GM23338 (cell line): ENCODE measurements at regions not wholly inside any gene's neighbourhood (a gene's known extent, or its start where the extent isn't known, plus 50 kb on each side); places are given as distances from the start of the nearest gene placed in this dataset.

Experiments
- ATAC-seq: fragments of 200-7000 bp; cut with Tn5 transposase; 3 replicates; pipeline ENCODE4 v1.9.1; 2020
- DNase-seq: peaks from one replicate; pipeline ENCODE4 v3.0.0-alpha.2; 2015; ENCODE audit warnings: low spot score
- H2AFZ ChIP-seq: fragments of 200-600 bp; sonication (generic); 2 replicates; pipeline ENCODE4 v1.8.0; 2016; ENCODE audit warnings: antibody characterized with exemption, mild to moderate bottlenecking, moderate library complexity
- H3F3A ChIP-seq: fragments of 200-600 bp; sonication (generic); replicated peaks from 2 replicates; pipeline ENCODE4 v1.8.0; 2017; ENCODE audit warnings: antibody characterized with exemption, mixed run types, low read depth
- H3K27ac ChIP-seq: fragments of 200-600 bp; sonication (generic); 2 replicates; pipeline ENCODE4 v1.6.1; 2016; ENCODE audit warnings: low read depth
- H3K27me3 ChIP-seq: fragments of 200-600 bp; sonication (generic); 2 replicates; pipeline ENCODE4 v1.8.0; 2016; ENCODE audit warnings: mild to moderate bottlenecking, mixed run types, moderate library complexity; ENCODE audit not compliant: insufficient read depth
- H3K36me3 ChIP-seq: fragments of 200-600 bp; sonication (generic); 2 replicates; pipeline ENCODE4 v1.8.0; 2016; ENCODE audit warnings: mild to moderate bottlenecking; ENCODE audit not compliant: insufficient read depth
- H3K4me1 ChIP-seq: fragments of 200-600 bp; sonication (generic); 2 replicates; pipeline ENCODE4 v1.8.0; 2016; ENCODE audit warnings: mild to moderate bottlenecking, moderate library complexity; ENCODE audit not compliant: insufficient read depth
- H3K4me2 ChIP-seq: fragments of 200-600 bp; sonication (generic); 2 replicates; pipeline ENCODE4 v1.7.1; 2017; ENCODE audit warnings: mixed run types
- H3K4me3 ChIP-seq: fragments of 200-600 bp; sonication (generic); 2 replicates; pipeline ENCODE4 v1.6.1; 2016; ENCODE audit warnings: mixed run types
- H3K79me2 ChIP-seq: fragments of 200-600 bp; sonication (generic); replicated peaks from 2 replicates; pipeline ENCODE4 v1.8.0; 2017; ENCODE audit warnings: mild to moderate bottlenecking; ENCODE audit not compliant: insufficient read depth
- H3K9me2 ChIP-seq: fragments of 200-600 bp; sonication (generic); 2 replicates; pipeline ENCODE4 v1.8.0; 2017; ENCODE audit not compliant: insufficient read depth
- H4K20me1 ChIP-seq: fragments of 200-600 bp; sonication (generic); replicated peaks from 2 replicates; pipeline ENCODE4 v1.8.0; 2017; ENCODE audit warnings: mild to moderate bottlenecking; ENCODE audit not compliant: insufficient read depth
- H3K27ac Mint-ChIP-seq: 2 replicates; pipeline ENCODE4 v1.8.0; 2020; ENCODE audit warnings: inconsistent platforms, mild to moderate bottlenecking, moderate library complexity, mixed read lengths
- H3K27me3 Mint-ChIP-seq: 3 replicates; pipeline ENCODE4 v1.8.0; 2022; ENCODE audit warnings: low read depth, mild to moderate bottlenecking, moderate library complexity, mixed read lengths, inconsistent platforms; ENCODE audit not compliant: insufficient read depth, poor library complexity
- H3K36me3 Mint-ChIP-seq: 3 replicates; pipeline ENCODE4 v1.8.0; 2021; ENCODE audit warnings: low read depth, mild to moderate bottlenecking, inconsistent platforms, moderate library complexity, mixed read lengths
- H3K4me1 Mint-ChIP-seq: 3 replicates; pipeline ENCODE4 v1.8.0; 2020; ENCODE audit warnings: mild to moderate bottlenecking, inconsistent platforms, mixed read lengths
- H3K4me3 Mint-ChIP-seq: 3 replicates; pipeline ENCODE4 v1.8.0; 2021; ENCODE audit warnings: moderate library complexity, mild to moderate bottlenecking, inconsistent platforms, mixed read lengths
- H3K9me3 Mint-ChIP-seq: 3 replicates; pipeline ENCODE4 v1.8.0; 2020; ENCODE audit warnings: moderate library complexity, mild to moderate bottlenecking, inconsistent platforms, mixed read lengths
- CREB1 ChIP-seq: fragments of 250-450 bp; sonication (Bioruptor Pico); IDR thresholded peaks from 2 replicates; pipeline ENCODE4 v1.5.0; 2020; ENCODE audit warnings: low read depth, mild to moderate bottlenecking, moderate library complexity
- ETS1 ChIP-seq: IDR thresholded peaks from 2 replicates; pipeline ENCODE4 v1.6.1; 2016; ENCODE audit warnings: antibody characterized with exemption
- EZH2 ChIP-seq: fragments of 200-600 bp; sonication (generic); IDR thresholded peaks from one replicate; pipeline ENCODE4 v1.8.0; 2017; ENCODE audit warnings: antibody characterized with exemption, mild to moderate bottlenecking, low read depth; ENCODE audit not compliant: unreplicated experiment
- EZH2phosphoT487 ChIP-seq: fragments of 200-600 bp; sonication (generic); IDR thresholded peaks from one replicate; pipeline ENCODE4 v1.8.1; 2018; ENCODE audit warnings: antibody characterized with exemption; ENCODE audit not compliant: unreplicated experiment
- NANOG ChIP-seq: IDR thresholded peaks from 2 replicates; pipeline ENCODE4 v1.6.1; 2016; ENCODE audit warnings: antibody characterized with exemption, borderline replicate concordance
- POLR2AphosphoS5 ChIP-seq: IDR thresholded peaks from 2 replicates; pipeline ENCODE4 v1.6.1; 2016; ENCODE audit warnings: antibody characterized with exemption, low read depth
- REST ChIP-seq: IDR thresholded peaks from one replicate; pipeline ENCODE4 v1.6.1; 2018; ENCODE audit warnings: antibody characterized with exemption; ENCODE audit not compliant: unreplicated experiment
- STAT1 ChIP-seq: IDR thresholded peaks from one replicate; pipeline ENCODE4 v1.6.1; 2016; ENCODE audit warnings: antibody characterized with exemption; ENCODE audit not compliant: unreplicated experiment
- ZNF114 ChIP-seq: fragments of 250-450 bp; sonication (Bioruptor Pico); IDR thresholded peaks from 2 replicates; pipeline ENCODE4 v1.5.0; 2020; ENCODE audit warnings: mild to moderate bottlenecking, moderate library complexity
- ZNF331 ChIP-seq: fragments of 250-450 bp; sonication (Bioruptor Pico); IDR thresholded peaks from 2 replicates; pipeline ENCODE4 v1.5.0; 2020; ENCODE audit warnings: low read depth, mild to moderate bottlenecking, moderate library complexity
- ZNF462 ChIP-seq: fragments of 250-450 bp; sonication (Bioruptor Pico); IDR thresholded peaks from 2 replicates; pipeline ENCODE4 v1.5.0; 2020; ENCODE audit warnings: mild to moderate bottlenecking, moderate library complexity
- TF ChIP-seq, protein P1 (sequence below), 2 experiments: fragments of 200-600 bp in 1 of 2; sonication (generic) in 1 of 2; conservative IDR thresholded peaks; 2 replicates each; pipeline versions ENCODE4 v1.5.1 to v1.6.1; 2016 to 2017; ENCODE audit warnings: antibody characterized with exemption in 2 of 2, low read depth in 2 of 2, mild to moderate bottlenecking in 2 of 2, moderate library complexity in 1 of 2

GRCh38 chr2:221323513-221323912 is 248.6 kb downstream of the EPHA4 start:
- no peaks in the 10 kb centered on the region for H3K36me3 ChIP-seq
- Mint-ChIP-seq H3K9me3 (peaks cover 3% of the 10 kb centered on the region; the same call in 2 of the 3 replicates), H3K4me1 (peaks cover 11% of the 10 kb centered on the region; the same call in 2 of the 3 replicates), H3K27me3 (peaks cover 2% of the 10 kb centered on the region), H3K27ac (no peak overlapping the region), H3K4me3 (no peak overlapping the region), H3K36me3 (no peaks in the 10 kb centered on the region)
- H3K79me2 ChIP-seq, result no peaks in the 10 kb centered on the region
- TF ChIP-seq EZH2 (no peak), POLR2AphosphoS5 (no peak), ETS1 (no peak), CREB1 (CRISPR knock-in tag) (no peak), ZNF462 (CRISPR knock-in tag) (no peak), REST (no peak), ZNF331 (CRISPR knock-in tag) (no peak), STAT1 (no peak), NANOG (no peak), ZNF114 (CRISPR knock-in tag) (no peak), EZH2phosphoT487 (no peak)
- TF ChIP-seq, protein P1, sequence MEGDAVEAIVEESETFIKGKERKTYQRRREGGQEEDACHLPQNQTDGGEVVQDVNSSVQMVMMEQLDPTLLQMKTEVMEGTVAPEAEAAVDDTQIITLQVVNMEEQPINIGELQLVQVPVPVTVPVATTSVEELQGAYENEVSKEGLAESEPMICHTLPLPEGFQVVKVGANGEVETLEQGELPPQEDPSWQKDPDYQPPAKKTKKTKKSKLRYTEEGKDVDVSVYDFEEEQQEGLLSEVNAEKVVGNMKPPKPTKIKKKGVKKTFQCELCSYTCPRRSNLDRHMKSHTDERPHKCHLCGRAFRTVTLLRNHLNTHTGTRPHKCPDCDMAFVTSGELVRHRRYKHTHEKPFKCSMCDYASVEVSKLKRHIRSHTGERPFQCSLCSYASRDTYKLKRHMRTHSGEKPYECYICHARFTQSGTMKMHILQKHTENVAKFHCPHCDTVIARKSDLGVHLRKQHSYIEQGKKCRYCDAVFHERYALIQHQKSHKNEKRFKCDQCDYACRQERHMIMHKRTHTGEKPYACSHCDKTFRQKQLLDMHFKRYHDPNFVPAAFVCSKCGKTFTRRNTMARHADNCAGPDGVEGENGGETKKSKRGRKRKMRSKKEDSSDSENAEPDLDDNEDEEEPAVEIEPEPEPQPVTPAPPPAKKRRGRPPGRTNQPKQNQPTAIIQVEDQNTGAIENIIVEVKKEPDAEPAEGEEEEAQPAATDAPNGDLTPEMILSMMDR (conservative IDR thresholded peaks at IDR 0.05; ENCODE audit: low read depth in 2 of 2), result no peak
- no peaks in the 10 kb centered on the region for H4K20me1 ChIP-seq
- H3K27ac ChIP-seq, result no peak overlapping the region
- H2AFZ ChIP-seq, result no peak overlapping the region
- H3K4me2 ChIP-seq, result no peak overlapping the region
- H3K4me3 ChIP-seq, result no peak overlapping the region
- H3K4me1 ChIP-seq, result peaks cover 8% of the 10 kb centered on the region; the same call in 1 of the 2 replicates
- no peaks in the 10 kb centered on the region for H3F3A ChIP-seq
- peaks cover 2% of the 10 kb centered on the region; the same call in 1 of the 2 replicates for H3K9me2 ChIP-seq
- ATAC-seq (no peak), DNase-seq (no peak)
- H3K27me3 ChIP-seq, result no peaks in the 10 kb centered on the region
